ENCODE measurements at regions not wholly inside any gene's neighbourhood (a gene's known extent, or its start where the extent isn't known, plus 50 kb on each side); places are given as distances from the start of the nearest gene placed in this dataset.
"Not testable (repeated sequence)": the region's sequence is repeated elsewhere in the genome, so short reads cannot be mapped to it uniquely, and the experiment has no call there.

GRCh38 chr13:38415233-38415632, 65.6 kb downstream of the UFM1 start:
- no peak for DNase-seq

- DNase-seq: no peak
Observed at GRCh38 chr13:38417241-38417640, 67.6 kb downstream of the UFM1 start.

GRCh38 chr13:38417727-38418126, 68.1 kb downstream of the UFM1 start:
- DNase-seq: no peak

- no peak for DNase-seq
Observed at GRCh38 chr13:38418286-38418685, 68.6 kb downstream of the UFM1 start.

- no peak for DNase-seq
Observed at GRCh38 chr13:38419312-38419873, 69.7 kb downstream of the UFM1 start.

GRCh38 chr13:38421590-38422560, 72.2 kb downstream of the UFM1 start:
- no peak for DNase-seq

- no peak for DNase-seq
Observed at GRCh38 chr13:38429916-38430315, 80.3 kb downstream of the UFM1 start.

- DNase-seq: no peak
Observed at GRCh38 chr13:38430796-38431195, 81.1 kb downstream of the UFM1 start.

- DNase-seq: no peak
Observed at GRCh38 chr13:38440666-38441065, 91.0 kb downstream of the UFM1 start.

- DNase-seq: no peak
Observed at GRCh38 chr13:38444904-38445303, 95.3 kb downstream of the UFM1 start.

- DNase-seq: no peak
Observed at GRCh38 chr13:38452656-38453055, 103.0 kb downstream of the UFM1 start.

GRCh38 chr13:38462605-38463004, 113.0 kb downstream of the UFM1 start:
- no peak for DNase-seq

- no peak for DNase-seq
Observed at GRCh38 chr13:38463048-38463447, 113.4 kb downstream of the UFM1 start.

GRCh38 chr13:38472411-38472810, 122.8 kb downstream of the UFM1 start:
- not testable (repeated sequence) for DNase-seq

GRCh38 chr13:38473305-38473704, 123.7 kb downstream of the UFM1 start:
- DNase-seq: no peak

- no peak for DNase-seq
Observed at GRCh38 chr13:38477676-38478075, 128.0 kb downstream of the UFM1 start.

- DNase-seq: no peak
Observed at GRCh38 chr13:38483623-38484022, 134.0 kb downstream of the UFM1 start.

- DNase-seq: no peak
Observed at GRCh38 chr13:38490657-38491056, 141.0 kb downstream of the UFM1 start.

GRCh38 chr13:38494445-38494844, 144.8 kb downstream of the UFM1 start:
- no peak for DNase-seq

- DNase-seq: no peak
Observed at GRCh38 chr13:38496917-38497316, 147.3 kb downstream of the UFM1 start.

- DNase-seq: no peak
Observed at GRCh38 chr13:38498271-38498670, 148.6 kb downstream of the UFM1 start.

GRCh38 chr13:38514575-38514974, 164.9 kb downstream of the UFM1 start:
- no peak for DNase-seq

- no peak for DNase-seq
Observed at GRCh38 chr13:38518328-38518727, 168.5 kb upstream of the FREM2 start.

GRCh38 chr13:38519229-38519911, 167.5 kb upstream of the FREM2 start:
- DNase-seq: no peak
